ENCODE measurements at regions not wholly inside any gene's neighbourhood (a gene's known extent, or its start where the extent isn't known, plus 50 kb on each side); places are given as distances from the start of the nearest gene placed in this dataset.

DNA sequence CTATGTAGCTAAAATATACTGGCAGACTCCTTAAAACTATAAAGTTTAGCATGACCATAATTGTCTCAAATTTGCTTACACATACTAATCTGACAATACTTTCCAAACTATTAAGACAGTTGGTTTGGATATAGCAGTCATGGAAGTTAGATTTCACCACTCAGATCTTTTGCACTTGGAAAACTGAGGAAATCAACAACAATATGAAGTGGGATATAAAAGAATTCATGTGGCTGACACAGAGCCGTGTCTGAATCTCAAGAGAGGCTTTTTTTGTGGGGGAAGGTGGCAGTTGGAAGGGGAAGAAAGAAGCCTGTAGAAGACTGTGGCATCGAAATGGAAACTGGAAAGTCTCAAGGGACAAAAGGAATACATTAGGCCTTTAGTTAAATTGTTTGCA lies 166.6 kb upstream of the FLRT2 start:
- H3K27me3 ChIP-seq (replicated peaks; ENCODE audit: control insufficient read depth, insufficient read depth, low read length), result no peaks in the 10 kb centered on the region
- Mint-ChIP-seq H3K27ac (ENCODE audit: unreplicated experiment) (no peak overlapping the region), H3K9me3 (ENCODE audit: unreplicated experiment) (peaks cover 18% of the 10 kb centered on the region), H3K4me1 (ENCODE audit: low read depth, unreplicated experiment) (peaks cover 11% of the 10 kb centered on the region), H3K4me3 (ENCODE audit: unreplicated experiment) (no peak overlapping the region), H3K27me3 (ENCODE audit: insufficient read depth, unreplicated experiment) (no peaks in the 10 kb centered on the region), H3K36me3 (ENCODE audit: insufficient read depth, unreplicated experiment) (no peaks in the 10 kb centered on the region)
- BruUV-seq (replicated peaks), result no TSS peak
- H3K4me1 ChIP-seq, result peaks cover 12% of the 10 kb centered on the region
- H3K9me3 ChIP-seq, result no peaks in the 10 kb centered on the region
- no peaks in the 10 kb centered on the region for H3K36me3 ChIP-seq (ENCODE audit: control insufficient read depth, insufficient read depth, low read length)
- CTCF ChIA-PET, result no interaction called here
- H3K4me3 ChIP-seq (ENCODE audit: low read depth, low read length), result no peak overlapping the region
- DNase-seq, result no peak
- POLR2A ChIA-PET, result no interaction called here
- TF ChIP-seq, protein P1, sequence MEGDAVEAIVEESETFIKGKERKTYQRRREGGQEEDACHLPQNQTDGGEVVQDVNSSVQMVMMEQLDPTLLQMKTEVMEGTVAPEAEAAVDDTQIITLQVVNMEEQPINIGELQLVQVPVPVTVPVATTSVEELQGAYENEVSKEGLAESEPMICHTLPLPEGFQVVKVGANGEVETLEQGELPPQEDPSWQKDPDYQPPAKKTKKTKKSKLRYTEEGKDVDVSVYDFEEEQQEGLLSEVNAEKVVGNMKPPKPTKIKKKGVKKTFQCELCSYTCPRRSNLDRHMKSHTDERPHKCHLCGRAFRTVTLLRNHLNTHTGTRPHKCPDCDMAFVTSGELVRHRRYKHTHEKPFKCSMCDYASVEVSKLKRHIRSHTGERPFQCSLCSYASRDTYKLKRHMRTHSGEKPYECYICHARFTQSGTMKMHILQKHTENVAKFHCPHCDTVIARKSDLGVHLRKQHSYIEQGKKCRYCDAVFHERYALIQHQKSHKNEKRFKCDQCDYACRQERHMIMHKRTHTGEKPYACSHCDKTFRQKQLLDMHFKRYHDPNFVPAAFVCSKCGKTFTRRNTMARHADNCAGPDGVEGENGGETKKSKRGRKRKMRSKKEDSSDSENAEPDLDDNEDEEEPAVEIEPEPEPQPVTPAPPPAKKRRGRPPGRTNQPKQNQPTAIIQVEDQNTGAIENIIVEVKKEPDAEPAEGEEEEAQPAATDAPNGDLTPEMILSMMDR (IDR thresholded peaks at IDR 0.05; ENCODE audit: insufficient read depth in 1 of 2, low read depth in 1 of 2, low read length in 1 of 2, severe bottlenecking in 1 of 2, unreplicated experiment in 1 of 2), result no peak
- intact Hi-C loops (cut with micrococcal nuclease; ENCODE audit: unreplicated experiment), result no loop called here

GRCh38 chr14:85366226-85366625 lies 163.7 kb upstream of the FLRT2 start:
- Mint-ChIP-seq H3K27me3 (ENCODE audit: insufficient read depth, unreplicated experiment) (no peaks in the 10 kb centered on the region), H3K4me1 (ENCODE audit: low read depth, unreplicated experiment) (peaks cover 12% of the 10 kb centered on the region), H3K9me3 (ENCODE audit: unreplicated experiment) (peaks cover 41% of the 10 kb centered on the region), H3K4me3 (ENCODE audit: unreplicated experiment) (no peak overlapping the region), H3K27ac (ENCODE audit: unreplicated experiment) (no peak overlapping the region), H3K36me3 (ENCODE audit: insufficient read depth, unreplicated experiment) (no peaks in the 10 kb centered on the region)
- TF ChIP-seq, protein P1 (IDR thresholded peaks at IDR 0.05; ENCODE audit: insufficient read depth in 1 of 2, low read depth in 1 of 2, low read length in 1 of 2, severe bottlenecking in 1 of 2, unreplicated experiment in 1 of 2), result no peak
- POLR2A ChIA-PET, result no interaction called here
- intact Hi-C loops (cut with micrococcal nuclease; ENCODE audit: unreplicated experiment), result no loop called here
- BruUV-seq (replicated peaks), result no TSS peak
- CTCF ChIA-PET, result no interaction called here
- Histone ChIP-seq H3K9me3 (no peaks in the 10 kb centered on the region), H3K4me3 (ENCODE audit: low read depth, low read length) (no peak overlapping the region), H3K4me1 (no peaks in the 10 kb centered on the region), H3K27me3 (replicated peaks; ENCODE audit: control insufficient read depth, insufficient read depth, low read length) (no peaks in the 10 kb centered on the region), H3K36me3 (ENCODE audit: control insufficient read depth, insufficient read depth, low read length) (no peaks in the 10 kb centered on the region)
- no peak for DNase-seq

GRCh38 chr14:85380881-85381280 lies 149.1 kb upstream of the FLRT2 start:
- H3K27me3 Mint-ChIP-seq (ENCODE audit: insufficient read depth, unreplicated experiment), result no peaks in the 10 kb centered on the region
- Histone ChIP-seq H3K27me3 (replicated peaks; ENCODE audit: control insufficient read depth, insufficient read depth, low read length) (no peaks in the 10 kb centered on the region), H3K4me3 (ENCODE audit: low read depth, low read length) (no peak overlapping the region), H3K36me3 (ENCODE audit: control insufficient read depth, insufficient read depth, low read length) (no peaks in the 10 kb centered on the region), H3K4me1 (no peaks in the 10 kb centered on the region), H3K9me3 (no peaks in the 10 kb centered on the region)
- TF ChIP-seq, protein P1 (IDR thresholded peaks at IDR 0.05; ENCODE audit: insufficient read depth in 1 of 2, low read depth in 1 of 2, low read length in 1 of 2, severe bottlenecking in 1 of 2, unreplicated experiment in 1 of 2), result no peak
- H3K36me3 Mint-ChIP-seq (ENCODE audit: insufficient read depth, unreplicated experiment), result no peaks in the 10 kb centered on the region
- no TSS peak for BruUV-seq (replicated peaks)
- intact Hi-C loops (cut with micrococcal nuclease; ENCODE audit: unreplicated experiment), result no loop called here
- H3K27ac Mint-ChIP-seq (ENCODE audit: unreplicated experiment), result no peak overlapping the region
- ChIA-PET CTCF (no interaction called here), POLR2A (no interaction called here)
- H3K9me3 Mint-ChIP-seq (ENCODE audit: unreplicated experiment), result no peaks in the 10 kb centered on the region
- DNase-seq, result no peak
- no peak overlapping the region for H3K4me3 Mint-ChIP-seq (ENCODE audit: unreplicated experiment)
- no peaks in the 10 kb centered on the region for H3K4me1 Mint-ChIP-seq (ENCODE audit: low read depth, unreplicated experiment)

Data from Caco-2 (cell line).